GM08714 (cell line): ENCODE measurements at regions not wholly inside any gene's neighbourhood (a gene's known extent, or its start where the extent isn't known, plus 50 kb on each side); places are given as distances from the start of the nearest gene placed in this dataset.
"Not testable (repeated sequence)": the region's sequence is repeated elsewhere in the genome, so short reads cannot be mapped to it uniquely, and the experiment has no call there.

Experiments
- H3K4me3 ChIP-seq: fragments of 200-500 bp; sonication (Bioruptor generic); 2 replicates; pipeline ENCODE4 v1.5.1; 2014; ENCODE audit warnings: mild to moderate bottlenecking, low read length, inconsistent platforms
- ZNF274 ChIP-seq: IDR thresholded peaks from 2 replicates; pipeline ENCODE4 v1.6.1; 2012; ENCODE audit warnings: mild to moderate bottlenecking, low read depth, low read length

- no peak overlapping the region for H3K4me3 ChIP-seq
- TF ChIP-seq ZNF274, result no peak
Measured at GRCh38 chr6:144606083-144606482, 320.9 kb downstream of the UTRN start.

GRCh38 chr6:144607998-144608735, 323.0 kb downstream of the UTRN start:
- H3K4me3 ChIP-seq, result no peak overlapping the region
- no peak for TF ChIP-seq ZNF274

- H3K4me3 ChIP-seq, result no peak overlapping the region
- no peak for TF ChIP-seq ZNF274
Measured at GRCh38 chr6:144612811-144613210, 327.7 kb downstream of the UTRN start.

- no peak overlapping the region for H3K4me3 ChIP-seq
- no peak for TF ChIP-seq ZNF274
Measured at GRCh38 chr6:144613859-144614258, 328.7 kb downstream of the UTRN start.

- no peak overlapping the region for H3K4me3 ChIP-seq
- no peak for TF ChIP-seq ZNF274
Measured at GRCh38 chr6:144615870-144616269, 330.7 kb downstream of the UTRN start.

- no peak for TF ChIP-seq ZNF274
- H3K4me3 ChIP-seq, result no peak overlapping the region
Measured at GRCh38 chr6:144617191-144617590, 332.1 kb downstream of the UTRN start.

- no peak for TF ChIP-seq ZNF274
Measured at GRCh38 chr6:144617708-144618107, 332.6 kb downstream of the UTRN start.

GRCh38 chr6:144619966-144620365, 334.8 kb downstream of the UTRN start:
- no peak for TF ChIP-seq ZNF274
- H3K4me3 ChIP-seq, result no peak overlapping the region

More at GRCh38 chr6:144617708-144618107, 332.6 kb downstream of the UTRN start:
- H3K4me3 ChIP-seq, result no peak overlapping the region

- no peak overlapping the region for H3K4me3 ChIP-seq
- no peak for TF ChIP-seq ZNF274
Measured at GRCh38 chr6:144621332-144621731, 336.2 kb downstream of the UTRN start.

- no peak overlapping the region for H3K4me3 ChIP-seq
- no peak for TF ChIP-seq ZNF274
Measured at GRCh38 chr6:144624246-144624645, 339.1 kb downstream of the UTRN start.

GRCh38 chr6:144624716-144625115, 339.6 kb downstream of the UTRN start:
- no peak for TF ChIP-seq ZNF274
- H3K4me3 ChIP-seq, result no peak overlapping the region

- TF ChIP-seq ZNF274, result no peak
- H3K4me3 ChIP-seq, result no peak overlapping the region
Measured at GRCh38 chr6:144630857-144631256, 345.7 kb downstream of the UTRN start.

GRCh38 chr6:144632266-144632665, 347.1 kb downstream of the UTRN start:
- H3K4me3 ChIP-seq, result no peak overlapping the region
- TF ChIP-seq ZNF274, result no peak

GRCh38 chr6:144633886-144634285, 348.8 kb downstream of the UTRN start:
- TF ChIP-seq ZNF274, result no peak
- no peak overlapping the region for H3K4me3 ChIP-seq

- no peak for TF ChIP-seq ZNF274
- no peak overlapping the region for H3K4me3 ChIP-seq
Measured at GRCh38 chr6:144634371-144634770, 349.2 kb downstream of the UTRN start.

GRCh38 chr6:144635051-144635450, 349.9 kb downstream of the UTRN start:
- no peak for TF ChIP-seq ZNF274
- H3K4me3 ChIP-seq, result no peak overlapping the region

GRCh38 chr6:144636025-144636424, 350.9 kb downstream of the UTRN start:
- H3K4me3 ChIP-seq, result not testable (repeated sequence)
